Endothelial cell (in vitro differentiated cells): ENCODE measurements at regions not wholly inside any gene's neighbourhood (a gene's known extent, or its start where the extent isn't known, plus 50 kb on each side); places are given as distances from the start of the nearest gene placed in this dataset.

Experiments used
- DNase-seq: peaks from one replicate; pipeline ENCODE4 v3.0.0; 2021; ENCODE audit warnings: low spot score
- H3K27ac Mint-ChIP-seq: one replicate; pipeline ENCODE4 v1.8.0; 2021; ENCODE audit warnings: mixed read lengths, inconsistent platforms; ENCODE audit not compliant: unreplicated experiment
- H3K27me3 Mint-ChIP-seq: one replicate; pipeline ENCODE4 v1.8.0; 2021; ENCODE audit warnings: mild to moderate bottlenecking, moderate library complexity, mixed read lengths, inconsistent platforms; ENCODE audit not compliant: unreplicated experiment
- H3K36me3 Mint-ChIP-seq: one replicate; pipeline ENCODE4 v1.8.0; 2021; ENCODE audit warnings: mild to moderate bottlenecking, low read depth, mixed read lengths, inconsistent platforms; ENCODE audit not compliant: unreplicated experiment
- H3K4me1 Mint-ChIP-seq: one replicate; pipeline ENCODE4 v1.8.0; 2021; ENCODE audit warnings: mild to moderate bottlenecking, mixed read lengths, inconsistent platforms; ENCODE audit not compliant: unreplicated experiment
- H3K4me3 Mint-ChIP-seq: one replicate; pipeline ENCODE4 v1.8.0; 2021; ENCODE audit warnings: mild to moderate bottlenecking, mixed read lengths, inconsistent platforms; ENCODE audit not compliant: unreplicated experiment
- H3K9me3 Mint-ChIP-seq: one replicate; pipeline ENCODE4 v1.8.0; 2021; ENCODE audit warnings: mixed read lengths, inconsistent platforms; ENCODE audit not compliant: unreplicated experiment
- TF ChIP-seq, protein P1 (sequence below): fragments of 200-600 bp; sonication (generic); IDR thresholded peaks from one replicate; pipeline ENCODE4 v1.5.0; 2021; ENCODE audit warnings: antibody characterized with exemption; ENCODE audit not compliant: unreplicated experiment

DNA sequence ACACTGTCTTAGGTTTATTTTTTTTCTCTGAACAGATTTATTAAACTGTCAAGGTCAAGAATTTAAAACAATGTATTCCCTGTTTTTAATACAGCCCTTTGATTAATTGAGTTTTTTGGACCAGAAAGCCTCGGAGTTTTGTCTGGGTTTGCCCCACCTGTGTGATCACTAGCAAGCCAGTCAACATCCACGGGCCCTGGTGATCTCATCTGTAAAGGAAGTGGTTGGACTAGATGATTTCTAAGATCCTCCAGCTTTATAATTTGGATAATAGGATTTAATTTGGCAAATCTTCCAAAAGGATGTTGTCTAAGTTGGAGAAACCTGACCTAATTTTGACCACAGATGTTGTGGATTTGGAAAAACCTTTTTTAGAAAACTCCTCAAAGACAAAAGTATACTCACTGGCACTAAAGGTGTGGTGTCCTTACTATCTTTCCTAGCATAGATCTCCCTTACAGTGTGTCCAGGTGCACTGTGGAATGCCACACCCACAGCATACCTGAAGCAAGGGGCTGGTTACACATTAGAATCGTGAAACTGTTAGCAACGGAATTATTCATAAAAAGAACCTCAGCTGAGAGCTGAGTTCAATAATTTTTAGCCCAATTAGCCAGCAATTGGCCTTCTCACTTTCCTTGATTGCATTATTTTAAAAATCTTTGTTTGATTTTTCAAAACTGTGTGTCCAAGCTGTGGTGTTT is 195.6 kb upstream of the ELL2 start:
- no peaks in the 10 kb centered on the region for H3K4me1 Mint-ChIP-seq
- TF ChIP-seq, protein P1, sequence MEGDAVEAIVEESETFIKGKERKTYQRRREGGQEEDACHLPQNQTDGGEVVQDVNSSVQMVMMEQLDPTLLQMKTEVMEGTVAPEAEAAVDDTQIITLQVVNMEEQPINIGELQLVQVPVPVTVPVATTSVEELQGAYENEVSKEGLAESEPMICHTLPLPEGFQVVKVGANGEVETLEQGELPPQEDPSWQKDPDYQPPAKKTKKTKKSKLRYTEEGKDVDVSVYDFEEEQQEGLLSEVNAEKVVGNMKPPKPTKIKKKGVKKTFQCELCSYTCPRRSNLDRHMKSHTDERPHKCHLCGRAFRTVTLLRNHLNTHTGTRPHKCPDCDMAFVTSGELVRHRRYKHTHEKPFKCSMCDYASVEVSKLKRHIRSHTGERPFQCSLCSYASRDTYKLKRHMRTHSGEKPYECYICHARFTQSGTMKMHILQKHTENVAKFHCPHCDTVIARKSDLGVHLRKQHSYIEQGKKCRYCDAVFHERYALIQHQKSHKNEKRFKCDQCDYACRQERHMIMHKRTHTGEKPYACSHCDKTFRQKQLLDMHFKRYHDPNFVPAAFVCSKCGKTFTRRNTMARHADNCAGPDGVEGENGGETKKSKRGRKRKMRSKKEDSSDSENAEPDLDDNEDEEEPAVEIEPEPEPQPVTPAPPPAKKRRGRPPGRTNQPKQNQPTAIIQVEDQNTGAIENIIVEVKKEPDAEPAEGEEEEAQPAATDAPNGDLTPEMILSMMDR: no peak
- H3K36me3 Mint-ChIP-seq: no peaks in the 10 kb centered on the region
- no peak overlapping the region for H3K27ac Mint-ChIP-seq
- no peaks in the 10 kb centered on the region for H3K27me3 Mint-ChIP-seq
- H3K4me3 Mint-ChIP-seq: no peak overlapping the region
- H3K9me3 Mint-ChIP-seq: no peaks in the 10 kb centered on the region
- no peak for DNase-seq

DNA sequence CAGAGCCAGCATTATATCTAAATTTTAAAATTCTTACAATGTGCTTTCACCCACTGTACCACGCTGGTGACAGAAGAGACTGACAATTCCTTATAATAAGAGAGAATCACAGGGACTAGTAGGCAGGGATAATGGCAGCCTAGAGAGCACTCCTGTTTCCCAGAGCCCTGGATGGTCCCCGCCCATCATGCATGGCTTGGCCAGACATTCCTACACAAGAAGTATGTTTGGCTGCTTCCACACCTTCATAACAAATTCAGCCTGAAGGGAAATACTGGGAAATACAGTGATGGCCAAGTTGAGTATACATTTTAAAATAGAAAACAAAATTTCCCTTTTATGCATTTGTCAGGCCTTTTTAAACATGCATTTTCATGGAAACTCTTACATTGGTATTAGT is 193.5 kb upstream of the ELL2 start:
- Mint-ChIP-seq H3K36me3 (no peaks in the 10 kb centered on the region), H3K27me3 (no peaks in the 10 kb centered on the region), H3K4me1 (no peaks in the 10 kb centered on the region), H3K4me3 (no peak overlapping the region), H3K9me3 (no peaks in the 10 kb centered on the region), H3K27ac (no peak overlapping the region)
- TF ChIP-seq, protein P1: no peak
- DNase-seq: no peak

- no peaks in the 10 kb centered on the region for H3K4me1 Mint-ChIP-seq
- H3K9me3 Mint-ChIP-seq: no peaks in the 10 kb centered on the region
- H3K27me3 Mint-ChIP-seq: no peaks in the 10 kb centered on the region
- H3K27ac Mint-ChIP-seq: no peak overlapping the region
- H3K36me3 Mint-ChIP-seq: no peaks in the 10 kb centered on the region
- no peak for DNase-seq
- H3K4me3 Mint-ChIP-seq: no peak overlapping the region
- TF ChIP-seq, protein P1: no peak
Measured at GRCh38 chr5:96151891-96152290, 190.2 kb upstream of the ELL2 start.

DNA sequence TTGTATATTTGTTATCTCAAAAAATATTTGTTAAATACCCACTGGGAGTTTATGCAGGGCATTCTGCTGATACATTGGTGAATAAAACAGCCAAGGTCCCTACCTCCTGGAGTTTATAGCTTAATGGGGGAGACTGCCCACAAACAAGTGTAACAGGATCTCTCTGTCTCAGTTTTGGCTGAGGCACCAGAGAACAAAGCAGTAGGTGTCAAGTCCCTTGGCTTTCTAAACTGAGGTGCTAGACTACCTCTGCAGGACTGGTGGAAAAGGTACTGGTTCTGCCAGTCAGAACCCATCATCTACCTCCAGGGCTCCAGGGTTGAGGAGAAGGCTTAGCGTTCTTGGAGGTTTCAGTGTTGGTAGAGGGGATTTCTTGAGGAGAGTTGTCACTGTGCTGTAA is 188.4 kb upstream of the ELL2 start:
- Mint-ChIP-seq H3K4me3 (no peak overlapping the region), H3K27ac (no peak overlapping the region), H3K27me3 (no peaks in the 10 kb centered on the region), H3K4me1 (no peaks in the 10 kb centered on the region), H3K36me3 (no peaks in the 10 kb centered on the region), H3K9me3 (no peaks in the 10 kb centered on the region)
- TF ChIP-seq, protein P1: no peak
- DNase-seq: no peak

DNA sequence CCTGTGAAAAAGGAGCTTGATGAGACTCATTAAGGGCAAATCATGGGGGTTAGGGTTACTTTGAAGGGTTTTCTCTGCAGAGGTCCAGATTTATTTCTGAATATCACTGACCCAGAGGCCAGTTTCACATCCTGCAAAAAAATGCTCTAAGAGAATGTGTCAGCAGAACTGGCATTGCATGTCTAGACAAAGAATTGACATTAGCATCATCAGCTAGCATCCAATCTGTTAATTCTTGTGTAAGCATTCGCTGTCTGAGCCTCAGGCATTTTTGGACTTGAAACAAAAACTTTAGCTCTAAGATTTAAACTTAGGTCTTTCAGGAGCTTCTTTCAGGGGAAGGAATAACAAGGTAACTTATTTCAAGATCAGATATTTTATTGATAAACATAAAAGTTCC is 187.9 kb upstream of the ELL2 start:
- DNase-seq: no peak
- Mint-ChIP-seq H3K4me3 (no peak overlapping the region), H3K27me3 (no peaks in the 10 kb centered on the region), H3K4me1 (no peaks in the 10 kb centered on the region), H3K36me3 (no peaks in the 10 kb centered on the region), H3K27ac (no peak overlapping the region), H3K9me3 (no peaks in the 10 kb centered on the region)
- TF ChIP-seq, protein P1: no peak
